Astrocyte (in vitro differentiated cells and primary cell): ENCODE measurements at regions not wholly inside any gene's neighbourhood (a gene's known extent, or its start where the extent isn't known, plus 50 kb on each side); places are given as distances from the start of the nearest gene placed in this dataset.

Experiments used
- CTCF ChIP-seq: IDR thresholded peaks from 2 replicates; pipeline ENCODE4 v1.5.1; 2011; ENCODE audit warnings: low read depth, mild to moderate bottlenecking, inconsistent platforms, low read length, moderate library complexity; ENCODE audit not compliant: insufficient read depth
- EZH2 ChIP-seq: IDR thresholded peaks from 2 replicates; pipeline ENCODE4 v1.6.1; 2012; ENCODE audit warnings: mild to moderate bottlenecking, low read length, inconsistent platforms; ENCODE audit not compliant: insufficient read depth

- TF ChIP-seq CTCF (no peak), EZH2 (no peak)
These were observed 665.2 kb upstream of the CDH8 start for GRCh38 chr16:62701426-62701825.
